NCI-H1092 (cell line): ENCODE measurements at regions not wholly inside any gene's neighbourhood (a gene's known extent, or its start where the extent isn't known, plus 50 kb on each side); places are given as distances from the start of the nearest gene placed in this dataset.

Source experiments
- DNase-seq: peaks from one replicate; lab custom pipeline; 2025; lab: John Stamatoyannopoulos, UW

GRCh38 chr3:139870000-139870675 is 64.8 kb upstream of the CLSTN2 start:
- DNase-seq: no peak

GRCh38 chr3:139868773-139869172 is 66.2 kb upstream of the CLSTN2 start:
- DNase-seq: no peak

- DNase-seq: no peak
Measured at GRCh38 chr3:139848660-139849059, 86.3 kb upstream of the CLSTN2 start.

GRCh38 chr3:139846729-139847128 is 88.3 kb upstream of the CLSTN2 start:
- DNase-seq: peak; percentile 26

- no peak for DNase-seq
Measured at GRCh38 chr3:139839659-139840058, 95.3 kb upstream of the CLSTN2 start.

- DNase-seq: no peak
Measured at GRCh38 chr3:139839014-139839413, 96.0 kb upstream of the CLSTN2 start.

GRCh38 chr3:139838269-139838957 is 96.6 kb upstream of the CLSTN2 start:
- DNase-seq: no peak

- DNase-seq: no peak
Measured at GRCh38 chr3:139836698-139837464, 98.1 kb upstream of the CLSTN2 start.

GRCh38 chr3:139835830-139836683 is 98.9 kb upstream of the CLSTN2 start:
- DNase-seq: no peak

- no peak for DNase-seq
Measured at GRCh38 chr3:139832998-139833397, 102.0 kb upstream of the CLSTN2 start.

GRCh38 chr3:139830817-139831216 is 104.2 kb upstream of the CLSTN2 start:
- DNase-seq: no peak

GRCh38 chr3:139827833-139828232 is 107.2 kb upstream of the CLSTN2 start:
- DNase-seq: no peak

- no peak for DNase-seq
Measured at GRCh38 chr3:139824864-139825263, 110.1 kb upstream of the CLSTN2 start.

- DNase-seq: no peak
Measured at GRCh38 chr3:139814646-139815045, 120.3 kb upstream of the CLSTN2 start.

- DNase-seq: no peak
Measured at GRCh38 chr3:139811331-139811730, 123.7 kb upstream of the CLSTN2 start.

- no peak for DNase-seq
Measured at GRCh38 chr3:139808201-139808600, 126.8 kb upstream of the CLSTN2 start.

- no peak for DNase-seq
Measured at GRCh38 chr3:139803294-139803693, 125.5 kb upstream of the NMNAT3 start.

GRCh38 chr3:139797724-139798343 is 120.1 kb upstream of the NMNAT3 start:
- DNase-seq: no peak

- no peak for DNase-seq
Measured at GRCh38 chr3:139794469-139795265, 116.9 kb upstream of the NMNAT3 start.

GRCh38 chr3:139793408-139793807 is 115.6 kb upstream of the NMNAT3 start:
- DNase-seq: no peak

- DNase-seq: no peak
Measured at GRCh38 chr3:139780593-139780992, 102.8 kb upstream of the NMNAT3 start.
